ENCODE measurements at regions not wholly inside any gene's neighbourhood (a gene's known extent, or its start where the extent isn't known, plus 50 kb on each side); places are given as distances from the start of the nearest gene placed in this dataset.

DNA sequence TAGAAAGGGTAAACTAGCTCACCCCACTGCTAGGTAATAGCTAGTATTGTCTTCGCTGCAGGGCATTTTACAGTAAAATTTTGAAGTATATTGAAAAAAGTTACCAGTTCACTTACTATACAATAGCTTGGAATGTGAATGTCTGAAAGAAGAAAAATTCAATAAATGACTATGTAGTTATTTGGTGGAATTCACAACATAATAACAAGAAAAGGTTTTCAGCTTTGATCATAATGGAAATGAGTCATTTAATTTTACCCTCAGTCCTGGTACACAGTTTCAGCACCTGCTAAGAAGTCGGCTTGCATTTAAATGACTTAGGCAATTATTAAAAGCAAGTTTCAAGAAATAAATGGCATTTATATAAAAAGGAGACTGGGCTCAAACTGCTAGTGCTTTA is 90.4 kb downstream of the NUP35 start:
- no peak for DNase-seq

DNA sequence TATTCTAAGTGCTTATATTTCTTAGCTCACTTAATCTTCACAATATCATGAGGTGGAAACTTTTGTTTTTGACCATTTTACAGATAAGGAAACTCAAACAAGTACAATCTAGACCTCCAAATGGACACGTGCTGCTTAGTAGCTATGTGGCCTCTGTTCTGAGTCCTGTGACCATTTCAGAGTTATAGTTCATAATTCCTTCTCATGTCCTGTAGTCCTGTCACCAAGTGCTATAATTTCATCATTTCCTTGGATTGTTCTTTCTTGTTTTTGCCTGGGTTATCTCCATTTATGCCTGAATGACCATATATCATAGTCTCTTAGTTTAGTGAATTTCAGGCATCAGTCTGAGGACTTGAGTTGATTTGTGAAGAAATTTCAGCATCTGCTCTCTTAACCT is 91.7 kb downstream of the NUP35 start:
- no peak for DNase-seq

- DNase-seq, result no peak
These were observed 95.6 kb downstream of the NUP35 start for GRCh38 chr2:183219888-183220287.

DNA sequence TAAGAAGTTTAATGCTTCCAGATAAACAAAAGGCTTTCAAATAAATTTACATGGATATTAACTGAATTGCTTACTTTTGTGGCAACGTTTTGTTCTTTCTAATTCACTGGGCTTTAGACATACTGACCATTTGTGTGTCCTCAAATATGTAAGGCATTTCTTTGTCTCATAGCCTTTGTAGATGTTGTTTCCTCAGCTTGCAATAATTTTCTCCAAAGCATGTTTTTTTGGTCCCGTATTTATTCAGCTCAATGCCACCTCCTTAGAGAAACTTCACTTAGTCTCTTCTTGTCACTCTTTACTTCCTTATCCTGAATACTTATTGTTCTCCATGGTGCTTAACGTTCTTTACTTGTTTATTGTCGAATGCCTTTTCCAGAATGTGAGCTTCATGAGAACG is 98.5 kb downstream of the NUP35 start:
- no peak for DNase-seq

- no peak for DNase-seq
These were observed 100.7 kb downstream of the NUP35 start for GRCh38 chr2:183224948-183225347.

DNA sequence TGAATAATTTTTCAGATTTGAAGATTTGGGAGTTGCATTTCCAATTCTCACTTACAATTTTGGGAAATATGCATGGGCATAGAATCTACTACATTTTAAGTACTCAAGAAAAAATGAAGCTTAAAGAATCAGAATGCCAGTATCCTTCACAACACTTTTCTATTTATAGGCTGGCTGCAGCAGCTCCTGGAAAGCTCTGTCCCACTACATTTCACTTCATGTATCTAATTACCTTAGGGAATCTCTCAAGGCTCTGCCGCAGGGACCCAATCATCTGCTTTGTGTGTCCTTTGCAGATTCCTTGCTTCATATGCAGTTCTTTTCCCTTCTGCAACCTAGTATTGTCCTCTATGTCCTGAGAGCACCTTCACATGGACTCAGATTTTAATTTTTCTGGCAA is 102.9 kb downstream of the NUP35 start:
- DNase-seq, result no peak

GRCh38 chr2:183229386-183229785 is 105.1 kb downstream of the NUP35 start:
- DNase-seq, result no peak

DNA sequence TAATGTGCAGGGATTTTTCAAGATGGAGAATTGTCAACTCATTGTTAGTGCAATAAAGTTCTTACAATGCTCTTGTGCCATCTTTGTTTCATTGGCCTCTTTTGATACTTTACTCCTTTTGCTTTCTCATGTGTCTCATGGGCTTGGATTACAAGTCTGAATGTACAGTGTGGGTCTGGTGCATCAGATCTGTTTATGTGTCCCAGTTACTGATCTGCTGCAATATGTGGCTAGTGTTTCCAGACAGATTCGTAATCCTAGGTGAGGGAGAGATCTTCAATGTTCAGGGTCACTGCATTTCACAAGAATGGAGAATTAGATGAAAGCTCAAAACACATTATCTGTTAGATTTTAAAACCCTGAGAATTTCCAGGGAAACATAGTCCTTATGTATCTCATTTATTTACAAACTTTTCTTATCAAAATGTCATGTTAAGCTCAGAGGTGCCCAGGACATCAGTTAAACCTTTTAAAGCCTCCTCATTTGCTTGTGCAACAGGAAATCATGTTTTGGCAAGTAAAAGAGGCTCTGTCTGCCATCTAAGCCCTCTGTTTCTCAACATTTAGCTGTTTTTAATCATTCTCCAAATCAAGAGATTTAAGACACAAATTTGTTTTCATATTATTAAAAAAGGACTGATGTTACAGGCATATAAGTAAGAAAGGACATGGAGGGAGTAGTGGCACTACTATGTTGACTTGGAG is 108.1 kb downstream of the NUP35 start:
- DNase-seq, result no peak

GRCh38 chr2:183242937-183243336 is 118.7 kb downstream of the NUP35 start:
- no peak for DNase-seq

DNA sequence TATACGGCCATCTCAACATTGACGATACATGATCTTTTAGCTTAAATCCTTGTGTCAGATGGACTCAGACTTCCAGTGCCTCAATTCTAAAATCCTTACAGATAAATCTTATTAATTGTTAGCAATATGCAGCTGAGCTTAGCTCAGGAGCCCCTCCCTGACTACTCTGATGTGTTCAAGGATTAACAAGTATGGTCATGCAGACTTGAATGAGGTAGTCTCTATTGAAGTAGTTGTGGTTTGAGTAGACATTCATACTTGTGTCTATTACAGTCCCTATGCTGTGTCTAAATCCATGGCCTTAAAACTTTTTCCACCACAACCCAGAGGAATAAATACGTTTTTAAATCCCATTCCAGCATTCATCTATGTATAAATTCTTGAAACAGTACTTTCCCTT is 119.5 kb downstream of the NUP35 start:
- DNase-seq, result no peak

DNA sequence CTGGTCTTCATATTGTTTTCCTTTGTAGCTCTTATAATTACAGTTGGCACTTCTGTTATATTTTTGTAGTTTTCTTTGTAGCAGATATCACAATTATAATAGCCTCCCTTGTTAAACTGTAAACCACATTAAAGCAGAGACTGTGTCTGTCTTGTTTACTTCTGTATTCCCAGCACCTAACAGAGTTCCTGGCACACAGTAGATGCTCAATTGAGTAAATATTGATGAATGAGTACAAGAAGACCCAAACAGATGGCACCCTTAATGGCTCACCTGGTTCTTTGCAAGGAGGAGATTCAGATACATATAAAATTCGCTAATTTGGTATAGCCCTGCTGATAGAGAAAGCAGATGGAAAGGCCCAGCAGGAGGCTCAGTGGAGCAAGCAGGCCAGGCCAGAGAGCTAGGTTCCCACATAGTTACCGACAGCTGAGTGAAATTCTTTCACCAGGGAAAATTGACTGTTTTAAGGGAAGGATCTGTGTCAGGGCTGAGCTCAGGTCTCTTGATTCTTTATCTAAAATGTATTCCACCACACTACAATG is 120.1 kb downstream of the NUP35 start:
- no peak for DNase-seq

GRCh38 chr2:183248866-183249567 is 124.8 kb downstream of the NUP35 start:
- peak; percentile 9 for DNase-seq

DNA sequence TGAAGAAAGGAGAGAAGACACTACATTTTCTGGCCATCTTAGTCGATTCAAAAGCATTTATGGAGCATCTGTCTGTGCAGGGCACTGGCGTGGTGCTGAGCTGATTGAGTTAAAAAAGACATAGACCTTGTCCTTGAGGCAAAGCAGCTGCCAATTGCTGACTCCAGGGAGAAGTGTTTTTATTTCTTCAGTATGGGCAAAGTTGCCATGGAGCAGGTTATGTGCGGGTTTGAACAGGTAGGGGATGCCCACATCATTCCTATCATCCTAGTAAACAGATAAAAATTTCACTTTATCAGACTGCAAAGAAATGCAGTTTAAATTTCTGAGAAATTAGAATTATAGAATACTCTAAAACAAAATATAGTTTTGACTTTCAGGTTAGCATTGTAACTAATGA is 125.8 kb downstream of the NUP35 start:
- no peak for DNase-seq

DNA sequence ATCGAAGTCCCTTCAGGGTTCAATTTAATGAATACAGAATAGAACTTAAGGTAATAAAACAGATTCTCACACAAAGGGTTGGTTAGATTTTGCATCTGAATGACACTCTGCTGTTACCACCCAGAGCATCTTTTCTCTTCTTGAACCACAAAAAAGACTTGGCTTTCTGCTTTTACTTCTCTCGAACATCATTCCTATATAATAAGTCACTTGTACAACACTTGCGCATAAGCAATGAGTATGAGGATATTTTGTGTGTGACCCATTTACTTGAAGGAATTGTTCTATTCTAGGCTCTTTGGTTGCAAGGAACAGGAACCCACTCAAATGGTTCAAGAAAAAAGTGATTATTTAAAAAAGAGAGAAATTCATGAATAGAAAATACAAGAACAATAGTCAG is 126.2 kb downstream of the NUP35 start:
- DNase-seq, result no peak

DNA sequence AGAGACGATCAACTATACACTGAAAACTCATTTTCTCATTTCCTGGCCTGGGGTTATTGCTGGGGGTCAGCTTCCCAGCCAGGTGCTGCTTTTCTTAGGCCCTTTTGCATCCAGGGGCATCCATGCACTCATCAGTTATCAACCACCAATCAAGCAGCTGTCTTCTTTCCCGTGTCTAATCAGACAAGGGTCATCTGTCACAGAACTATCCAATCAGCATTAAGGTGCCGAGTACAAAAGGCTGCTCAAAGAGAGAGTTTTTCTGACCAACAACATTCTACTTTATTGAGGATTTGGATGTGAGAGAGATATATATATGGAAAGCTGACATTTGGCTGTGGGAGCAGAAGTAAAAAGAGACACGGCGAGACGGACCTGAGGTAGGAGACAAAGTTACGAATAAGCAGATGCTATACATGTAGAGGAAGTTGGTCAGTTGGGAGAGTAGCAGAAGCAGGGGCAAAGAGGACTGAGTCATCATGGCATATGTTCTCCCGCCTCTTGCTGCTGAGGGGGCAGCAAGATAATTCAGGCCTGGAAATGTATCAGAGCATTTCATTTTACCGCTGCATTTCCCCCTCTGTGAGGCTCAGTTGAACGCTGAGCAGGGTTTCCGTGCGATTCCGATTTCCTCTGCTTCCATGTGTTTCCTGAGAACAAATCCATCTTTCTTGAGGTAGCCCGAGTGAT is 129.3 kb downstream of the NUP35 start:
- no peak for DNase-seq

DNA sequence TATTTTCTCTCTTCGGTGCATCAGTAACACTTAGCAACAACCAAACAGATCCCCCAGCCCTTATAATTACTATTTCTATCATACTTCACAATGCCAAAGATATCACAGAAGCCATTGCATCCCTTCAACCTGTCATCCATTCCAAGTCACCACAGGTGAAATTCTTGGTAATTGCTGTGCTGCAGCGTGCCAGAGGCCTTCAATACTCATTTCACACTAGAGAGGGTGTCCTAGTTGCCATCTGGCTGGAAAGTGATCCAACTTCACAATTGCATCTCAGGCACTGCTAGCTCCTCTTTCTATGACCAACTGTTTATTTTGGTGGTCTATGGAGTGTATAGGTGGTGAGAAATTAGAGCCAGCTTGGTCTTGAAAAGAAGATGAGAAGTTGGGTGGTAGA is 131.2 kb downstream of the NUP35 start:
- DNase-seq, result no peak

GRCh38 chr2:183259921-183260320 is 135.7 kb downstream of the NUP35 start:
- no peak for DNase-seq

GRCh38 chr2:183260527-183260926 is 136.3 kb downstream of the NUP35 start:
- no peak for DNase-seq

- DNase-seq, result no peak
These were observed 140.8 kb downstream of the NUP35 start for GRCh38 chr2:183264890-183265535.

GRCh38 chr2:183267148-183267827 is 143.0 kb downstream of the NUP35 start:
- DNase-seq, result no peak

GRCh38 chr2:183269956-183270355 is 145.7 kb downstream of the NUP35 start:
- DNase-seq, result no peak

DNA sequence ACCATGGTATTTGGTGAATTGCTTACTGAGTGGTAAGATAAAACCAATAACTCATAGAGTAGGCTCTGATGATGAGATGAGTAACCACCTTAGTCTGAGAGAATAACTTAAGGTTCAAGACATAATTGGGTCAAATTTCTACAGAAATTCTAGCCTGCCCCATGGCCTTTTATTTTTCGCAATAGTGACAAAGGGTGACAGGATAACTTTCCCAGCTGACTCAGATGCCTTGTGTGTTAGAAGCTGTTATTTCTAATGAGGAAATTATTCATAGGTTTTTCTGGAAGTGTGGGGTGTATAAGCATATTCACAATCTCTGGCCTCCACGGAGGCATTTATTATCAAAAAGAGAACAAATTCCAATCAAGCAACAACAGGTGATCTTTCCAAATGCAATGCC is 159.0 kb downstream of the NUP35 start:
- no peak for DNase-seq

DNA sequence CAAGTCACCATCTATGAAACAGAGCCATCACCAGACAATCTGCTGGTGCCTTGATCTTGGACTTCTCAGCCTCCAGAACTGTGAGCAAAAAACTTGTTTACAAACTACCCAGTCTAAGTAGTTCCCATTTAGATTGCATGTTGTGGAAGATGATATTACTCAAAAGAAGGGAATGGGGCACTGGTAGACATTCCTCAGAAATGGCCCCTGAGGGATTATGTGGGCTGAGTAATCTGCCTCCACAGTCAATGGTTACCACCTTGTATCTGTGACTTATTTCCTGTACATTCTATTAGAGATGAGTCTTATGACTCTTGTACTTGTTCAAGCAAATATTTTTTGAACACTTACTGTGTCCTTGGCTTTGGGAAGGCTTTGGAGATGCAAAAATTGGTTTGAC is 160.4 kb downstream of the NUP35 start:
- no peak for DNase-seq
